DMS53 treated with DMSO at 0.1 percent for 48 hours (cell line): ENCODE measurements at regions not wholly inside any gene's neighbourhood (a gene's known extent, or its start where the extent isn't known, plus 50 kb on each side); places are given as distances from the start of the nearest gene placed in this dataset.
A peak's percentile ranks its signal among the peaks of the same experiment; 100 is the strongest.

Experiments used
- DNase-seq: peaks from one replicate; lab custom pipeline; 2025; ENCODE audit not compliant: unreplicated experiment; lab: John Stamatoyannopoulos, UW

- DNase-seq = no peak
Measured at GRCh38 chr13:67410645-67411044, 180.5 kb upstream of the PCDH9 start.

- no peak for DNase-seq
Measured at GRCh38 chr13:67408798-67409197, 178.7 kb upstream of the PCDH9 start.

- DNase-seq = no peak
Measured at GRCh38 chr13:67402546-67402945, 172.4 kb upstream of the PCDH9 start.

- DNase-seq = no peak
Measured at GRCh38 chr13:67395577-67395976, 165.4 kb upstream of the PCDH9 start.

GRCh38 chr13:67392014-67392413 lies 161.9 kb upstream of the PCDH9 start:
- DNase-seq = no peak

- DNase-seq = no peak
Measured at GRCh38 chr13:67390462-67391086, 160.4 kb upstream of the PCDH9 start.

- no peak for DNase-seq
Measured at GRCh38 chr13:67389171-67389570, 159.0 kb upstream of the PCDH9 start.

- peak; percentile 26 for DNase-seq
Measured at GRCh38 chr13:67383109-67383757, 153.1 kb upstream of the PCDH9 start.

GRCh38 chr13:67377919-67378318 lies 147.8 kb upstream of the PCDH9 start:
- no peak for DNase-seq

- DNase-seq = no peak
Measured at GRCh38 chr13:67374391-67374790, 144.3 kb upstream of the PCDH9 start.

GRCh38 chr13:67372868-67373464 lies 142.8 kb upstream of the PCDH9 start:
- no peak for DNase-seq

- DNase-seq = no peak
Measured at GRCh38 chr13:67369895-67370660, 139.9 kb upstream of the PCDH9 start.

GRCh38 chr13:67367399-67367798 lies 137.3 kb upstream of the PCDH9 start:
- DNase-seq = no peak

GRCh38 chr13:67366533-67366932 lies 136.4 kb upstream of the PCDH9 start:
- DNase-seq = no peak

- DNase-seq = no peak
Measured at GRCh38 chr13:67355812-67356476, 125.8 kb upstream of the PCDH9 start.

GRCh38 chr13:67353941-67354340 lies 123.8 kb upstream of the PCDH9 start:
- no peak for DNase-seq

- DNase-seq = no peak
Measured at GRCh38 chr13:67353031-67353430, 122.9 kb upstream of the PCDH9 start.

GRCh38 chr13:67351909-67352308 lies 121.8 kb upstream of the PCDH9 start:
- DNase-seq = no peak

GRCh38 chr13:67351114-67351513 lies 121.0 kb upstream of the PCDH9 start:
- no peak for DNase-seq

GRCh38 chr13:67343777-67344176 lies 113.6 kb upstream of the PCDH9 start:
- peak; percentile 41 for DNase-seq

GRCh38 chr13:67341406-67341805 lies 111.3 kb upstream of the PCDH9 start:
- DNase-seq = no peak
